Central memory CD8-positive, alpha-beta T cell (primary cell): ENCODE measurements at regions not wholly inside any gene's neighbourhood (a gene's known extent, or its start where the extent isn't known, plus 50 kb on each side); places are given as distances from the start of the nearest gene placed in this dataset.

Experiments used
- ATAC-seq: fragments of 150-1000 bp; cut with Tn5 transposase; replicated peaks from 2 replicates; pipeline ENCODE4 v1.10.0; 2022; ENCODE audit warnings: mild to moderate bottlenecking, moderate FRiP score, moderate number of reproducible peaks; ENCODE audit not compliant: poor library complexity, severe bottlenecking; ENCODE audit errors: extremely low read depth
- DNase-seq, 2 donors: peaks; one replicate each; pipeline ENCODE4 v3.0.0; 2021; ENCODE audit warnings: low spot score in 2 of 2
- H3K27ac Mint-ChIP-seq: one replicate; pipeline ENCODE4 v1.8.0; 2022; ENCODE audit warnings: low read depth, mild to moderate bottlenecking, moderate library complexity, mixed read lengths
- H3K27me3 Mint-ChIP-seq: one replicate; pipeline ENCODE4 v1.8.0; 2022; ENCODE audit warnings: mixed read lengths
- H3K36me3 Mint-ChIP-seq: one replicate; pipeline ENCODE4 v1.8.0; 2022; ENCODE audit warnings: mild to moderate bottlenecking, moderate library complexity, mixed read lengths; ENCODE audit not compliant: insufficient read depth
- H3K4me1 Mint-ChIP-seq: one replicate; pipeline ENCODE4 v1.8.0; 2022; ENCODE audit warnings: mixed read lengths
- H3K4me3 Mint-ChIP-seq: one replicate; pipeline ENCODE4 v1.8.0; 2022; ENCODE audit warnings: mild to moderate bottlenecking, moderate library complexity, mixed read lengths
- H3K9me3 Mint-ChIP-seq: one replicate; pipeline ENCODE4 v1.8.0; 2022; ENCODE audit warnings: mixed read lengths

GRCh38 chr4:188254211-188254610 is 115.0 kb downstream of the TRIML1 start:
- Mint-ChIP-seq H3K36me3 (peaks cover 4% of the 10 kb centered on the region), H3K4me3 (no peak overlapping the region), H3K27ac (no peak overlapping the region), H3K4me1 (no peaks in the 10 kb centered on the region), H3K27me3 (no peaks in the 10 kb centered on the region), H3K9me3 (peaks cover 10% of the 10 kb centered on the region)
- no peak for DNase-seq
- ATAC-seq: no peak

GRCh38 chr4:188262464-188262863 is 123.2 kb downstream of the TRIML1 start:
- Mint-ChIP-seq H3K4me3 (no peak overlapping the region), H3K27ac (no peak overlapping the region), H3K36me3 (peaks cover 3% of the 10 kb centered on the region), H3K9me3 (peaks cover 28% of the 10 kb centered on the region), H3K27me3 (no peaks in the 10 kb centered on the region), H3K4me1 (no peaks in the 10 kb centered on the region)
- ATAC-seq (no peak), DNase-seq (no peak)

GRCh38 chr4:188263321-188263720 is 124.1 kb downstream of the TRIML1 start:
- H3K36me3 Mint-ChIP-seq: peaks cover 3% of the 10 kb centered on the region
- no peak overlapping the region for H3K27ac Mint-ChIP-seq
- peaks cover 28% of the 10 kb centered on the region for H3K9me3 Mint-ChIP-seq
- DNase-seq (no peak), ATAC-seq (no peak)
- H3K27me3 Mint-ChIP-seq: no peaks in the 10 kb centered on the region
- no peak overlapping the region for H3K4me3 Mint-ChIP-seq
- H3K4me1 Mint-ChIP-seq: no peaks in the 10 kb centered on the region

- H3K27ac Mint-ChIP-seq: no peak overlapping the region
- H3K36me3 Mint-ChIP-seq: peaks cover 3% of the 10 kb centered on the region
- H3K4me3 Mint-ChIP-seq: no peak overlapping the region
- no peak for DNase-seq
- peaks cover 22% of the 10 kb centered on the region for H3K9me3 Mint-ChIP-seq
- no peaks in the 10 kb centered on the region for H3K27me3 Mint-ChIP-seq
- no peak for ATAC-seq
- H3K4me1 Mint-ChIP-seq: no peaks in the 10 kb centered on the region
Measured at GRCh38 chr4:188266386-188266785, 127.1 kb downstream of the TRIML1 start.

GRCh38 chr4:188268131-188268908 is 129.1 kb downstream of the TRIML1 start:
- Mint-ChIP-seq H3K36me3 (peaks cover 3% of the 10 kb centered on the region), H3K9me3 (peaks cover 22% of the 10 kb centered on the region), H3K4me1 (no peaks in the 10 kb centered on the region), H3K27ac (no peak overlapping the region), H3K27me3 (no peaks in the 10 kb centered on the region), H3K4me3 (no peak overlapping the region)
- no peak for ATAC-seq
- DNase-seq: no peak

- no peak for DNase-seq
- Mint-ChIP-seq H3K27me3 (no peaks in the 10 kb centered on the region), H3K4me1 (no peaks in the 10 kb centered on the region), H3K27ac (no peak overlapping the region), H3K36me3 (peaks cover 3% of the 10 kb centered on the region), H3K4me3 (no peak overlapping the region), H3K9me3 (peaks cover 11% of the 10 kb centered on the region)
- ATAC-seq: no peak
Measured at GRCh38 chr4:188270273-188271069, 131.2 kb downstream of the TRIML1 start.

GRCh38 chr4:188275686-188276085 is 136.4 kb downstream of the TRIML1 start:
- ATAC-seq: no peak
- Mint-ChIP-seq H3K36me3 (peaks cover 1% of the 10 kb centered on the region), H3K27me3 (no peaks in the 10 kb centered on the region), H3K27ac (no peak overlapping the region), H3K4me3 (no peak overlapping the region), H3K9me3 (peaks cover 5% of the 10 kb centered on the region), H3K4me1 (no peaks in the 10 kb centered on the region)
- no peak for DNase-seq

GRCh38 chr4:188279184-188279583 is 139.9 kb downstream of the TRIML1 start:
- no peak for ATAC-seq
- Mint-ChIP-seq H3K4me1 (no peaks in the 10 kb centered on the region), H3K36me3 (peaks cover 1% of the 10 kb centered on the region), H3K27ac (no peak overlapping the region), H3K27me3 (no peaks in the 10 kb centered on the region), H3K4me3 (no peak overlapping the region), H3K9me3 (peaks cover 11% of the 10 kb centered on the region)
- no peak for DNase-seq

- no peaks in the 10 kb centered on the region for H3K4me1 Mint-ChIP-seq
- H3K36me3 Mint-ChIP-seq: peaks cover 1% of the 10 kb centered on the region
- no peak for ATAC-seq
- H3K27ac Mint-ChIP-seq: no peak overlapping the region
- H3K9me3 Mint-ChIP-seq: peaks cover 11% of the 10 kb centered on the region
- no peak overlapping the region for H3K4me3 Mint-ChIP-seq
- DNase-seq: no peak
- H3K27me3 Mint-ChIP-seq: no peaks in the 10 kb centered on the region
Measured at GRCh38 chr4:188282471-188283232, 143.4 kb downstream of the TRIML1 start.

GRCh38 chr4:188287169-188287894 is 148.1 kb downstream of the TRIML1 start:
- ATAC-seq: no peak
- Mint-ChIP-seq H3K9me3 (peaks cover 6% of the 10 kb centered on the region), H3K27ac (no peak overlapping the region), H3K36me3 (no peaks in the 10 kb centered on the region), H3K4me3 (no peak overlapping the region), H3K4me1 (no peaks in the 10 kb centered on the region), H3K27me3 (no peaks in the 10 kb centered on the region)
- DNase-seq: no peak

- Mint-ChIP-seq H3K9me3 (no peaks in the 10 kb centered on the region), H3K36me3 (no peaks in the 10 kb centered on the region), H3K4me1 (no peaks in the 10 kb centered on the region), H3K27me3 (no peaks in the 10 kb centered on the region), H3K27ac (no peak overlapping the region), H3K4me3 (no peak overlapping the region)
- no peak for DNase-seq
- ATAC-seq: no peak
Measured at GRCh38 chr4:188289531-188290125, 150.4 kb downstream of the TRIML1 start.

- ATAC-seq (no peak), DNase-seq (no peak)
- no peak overlapping the region for H3K27ac Mint-ChIP-seq
- no peaks in the 10 kb centered on the region for H3K4me1 Mint-ChIP-seq
- H3K27me3 Mint-ChIP-seq: no peaks in the 10 kb centered on the region
- no peak overlapping the region for H3K4me3 Mint-ChIP-seq
- peaks cover 7% of the 10 kb centered on the region for H3K9me3 Mint-ChIP-seq
- H3K36me3 Mint-ChIP-seq: no peaks in the 10 kb centered on the region
Measured at GRCh38 chr4:188295899-188296298, 156.7 kb downstream of the TRIML1 start.
